Right cardiac atrium (tissue), 5 donors: ENCODE measurements at regions not wholly inside any gene's neighbourhood (a gene's known extent, or its start where the extent isn't known, plus 50 kb on each side); places are given as distances from the start of the nearest gene placed in this dataset.

ENCODE experiments used
- ATAC-seq, 2 donors: fragments of 200-7000 bp; cut with Tn5 transposase; one replicate each; pipeline versions ENCODE4 v1.8.0 to v1.9.1; 2020; ENCODE audit warnings: moderate library complexity in 2 of 2, mild to moderate bottlenecking in 1 of 2
- DNase-seq, 3 donors: peaks; one replicate each; pipeline ENCODE4 v3.0.0-alpha.2; 2020
- H3K27ac ChIP-seq: one replicate; pipeline ENCODE4 v1.5.1; 2013; ENCODE audit warnings: mild to moderate bottlenecking, low read length, control low read depth, moderate library complexity
- H3K27me3 ChIP-seq: one replicate; pipeline ENCODE4 v1.6.1; 2013; ENCODE audit not compliant: control insufficient read depth, insufficient read depth
- H3K4me1 ChIP-seq: one replicate; pipeline ENCODE4 v1.6.1; 2013; ENCODE audit warnings: low read length; ENCODE audit not compliant: control insufficient read depth, insufficient read depth
- H3K4me3 ChIP-seq: one replicate; pipeline ENCODE4 v1.5.1; 2013; ENCODE audit warnings: low read length, control low read depth
- H3K9me3 ChIP-seq: one replicate; pipeline ENCODE4 v1.6.1; 2013; ENCODE audit warnings: low read length; ENCODE audit not compliant: control insufficient read depth
- WGBS: extraction: QIAGEN DNeasy Blood & Tissue Kit; methylation state at CpG from one replicate; pipeline ENCODE4 v1.1.7; 2013; 5-methylcytosine and 5-hydroxymethylcytosine counted together
- intact Hi-C, 4 donors: fragments of 100-400 bp; cut with DNase I; formaldehyde crosslinking; loops; one replicate each; pipeline versions ENCODE4 v1.11.0 to v1.14.0; 2022 to 2023
- donor health status: healthy with polysubstance abuse.
- donor health status: DM: no; HTN: yes; CAD: no.
- donor health status: DM: no; HTN: no; CAD: no.
- donor health status: DM: no; HTN: yes; CAD: no; lungs with severe emphysema.
- donor health status: DM: yes; HTN: yes; CAD: no.

DNA sequence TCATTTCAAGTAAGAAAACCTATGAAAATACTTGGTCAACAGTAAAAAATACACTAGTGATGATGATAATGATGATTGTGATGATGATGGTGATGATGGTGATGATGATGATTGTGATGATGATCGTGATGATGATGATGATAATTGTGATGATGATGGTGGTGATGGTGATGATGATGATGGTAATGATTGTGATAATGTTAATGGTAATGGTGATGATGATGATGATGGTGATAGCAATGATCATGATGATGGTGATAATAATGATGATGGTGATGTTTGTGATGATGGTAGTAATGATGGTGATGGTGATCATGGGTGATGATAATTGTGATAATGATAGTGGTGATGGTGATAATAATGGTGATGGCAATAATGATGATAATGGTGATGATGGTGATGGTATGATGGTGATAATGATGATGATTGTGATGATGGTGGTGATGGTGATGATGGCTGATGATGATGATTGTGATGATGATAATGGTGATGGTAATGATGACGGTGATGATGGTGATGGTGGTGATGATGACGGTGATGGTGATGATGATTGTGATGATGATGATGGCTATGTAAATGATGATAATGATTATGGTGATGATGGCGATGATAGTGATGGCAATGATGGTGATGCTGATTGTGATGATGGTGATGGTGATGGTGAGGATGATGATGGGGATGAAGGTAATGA, 62.1 kb downstream of the VCX3A start:
- WGBS: 86% methylated on average over 4 of the region's 4 CpGs
- Histone ChIP-seq H3K27me3 (no peaks in the 10 kb centered on the region), H3K9me3 (no peaks in the 10 kb centered on the region), H3K27ac (no peak overlapping the region), H3K4me3 (no peak overlapping the region), H3K4me1 (no peaks in the 10 kb centered on the region)
- intact Hi-C loops: no loop called here
- ATAC-seq (no peak), DNase-seq (no peak)

DNA sequence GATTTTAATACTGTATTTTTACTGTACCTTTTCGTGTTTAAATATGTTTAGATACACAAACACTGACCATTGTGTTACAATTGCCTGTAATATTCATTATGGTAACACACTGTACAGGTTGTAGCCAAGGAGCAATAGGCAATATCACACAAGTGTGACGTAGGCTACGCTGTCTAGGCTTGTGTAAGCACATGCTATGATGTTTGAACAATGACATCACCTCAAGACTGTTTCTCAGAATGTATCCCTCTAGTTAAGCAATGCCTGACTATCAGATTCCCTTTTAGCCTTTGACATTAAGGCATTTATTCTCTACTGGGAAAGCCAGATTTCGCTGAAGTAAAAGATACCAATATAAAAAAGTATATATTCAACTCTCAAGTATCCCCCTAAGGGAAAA, 66.2 kb downstream of the VCX3A start:
- Histone ChIP-seq H3K27ac (no peak overlapping the region), H3K9me3 (no peaks in the 10 kb centered on the region), H3K4me3 (no peak overlapping the region), H3K27me3 (no peaks in the 10 kb centered on the region), H3K4me1 (no peaks in the 10 kb centered on the region)
- intact Hi-C loops: no loop called here
- ATAC-seq: no peak
- 53% methylated on average over 4 of the region's 4 CpGs for WGBS
- DNase-seq: no peak

DNA sequence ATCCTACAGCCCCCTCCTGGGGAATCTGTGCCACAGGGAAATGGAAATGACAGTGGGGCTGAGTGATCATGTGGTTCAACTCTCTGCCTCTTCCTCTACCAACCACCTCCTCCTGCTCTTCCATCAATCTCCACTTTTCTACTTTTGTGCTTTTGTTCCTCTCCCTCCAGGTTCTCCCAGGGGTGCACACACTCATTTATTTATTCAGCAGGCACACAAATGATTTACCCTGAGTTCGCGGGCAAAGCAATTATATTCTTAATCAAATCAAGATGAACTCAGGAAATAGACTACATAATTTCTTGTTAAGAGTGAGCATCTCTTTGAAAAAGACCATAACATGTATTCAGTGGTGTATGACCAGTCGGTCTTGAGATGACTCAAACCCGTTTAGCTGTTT, 69.2 kb downstream of the VCX3A start:
- H3K9me3 ChIP-seq: no peaks in the 10 kb centered on the region
- WGBS: 80% methylated on average over 4 of the region's 4 CpGs

DNA sequence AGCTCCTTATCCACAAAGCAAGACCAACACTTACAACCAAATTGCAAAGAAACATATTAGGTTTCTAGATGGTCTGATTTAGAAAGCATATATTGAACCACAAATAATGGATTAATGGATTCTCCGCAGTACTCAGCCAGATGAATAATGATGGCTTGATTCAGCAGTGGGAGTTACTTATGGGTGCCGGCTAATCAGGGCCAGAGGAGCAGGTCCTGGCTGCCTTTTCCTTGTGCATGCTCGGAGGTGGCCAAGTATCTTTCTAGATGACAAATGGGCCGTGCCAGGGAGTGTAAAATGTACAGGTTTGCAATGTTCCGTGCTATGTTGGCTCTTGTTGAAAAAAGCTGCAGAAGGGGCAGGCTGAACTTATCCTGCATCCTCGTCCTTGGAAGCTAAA, 70.2 kb downstream of the VCX3A start:
- Histone ChIP-seq H3K4me1 (no peaks in the 10 kb centered on the region), H3K4me3 (no peak overlapping the region), H3K27ac (no peak overlapping the region), H3K9me3 (no peaks in the 10 kb centered on the region), H3K27me3 (no peaks in the 10 kb centered on the region)
- DNase-seq: no peak
- 77% methylated on average over 6 of the region's 6 CpGs for WGBS
- intact Hi-C loops: no loop called here
- no peak for ATAC-seq

More for the DNA sequence above, 69.2 kb downstream of the VCX3A start:
- intact Hi-C loops: no loop called here
- DNase-seq (no peak), ATAC-seq (no peak)
- no peak overlapping the region for H3K27ac ChIP-seq
- no peak overlapping the region for H3K4me3 ChIP-seq
- H3K4me1 ChIP-seq: no peaks in the 10 kb centered on the region
- H3K27me3 ChIP-seq: no peaks in the 10 kb centered on the region

DNA sequence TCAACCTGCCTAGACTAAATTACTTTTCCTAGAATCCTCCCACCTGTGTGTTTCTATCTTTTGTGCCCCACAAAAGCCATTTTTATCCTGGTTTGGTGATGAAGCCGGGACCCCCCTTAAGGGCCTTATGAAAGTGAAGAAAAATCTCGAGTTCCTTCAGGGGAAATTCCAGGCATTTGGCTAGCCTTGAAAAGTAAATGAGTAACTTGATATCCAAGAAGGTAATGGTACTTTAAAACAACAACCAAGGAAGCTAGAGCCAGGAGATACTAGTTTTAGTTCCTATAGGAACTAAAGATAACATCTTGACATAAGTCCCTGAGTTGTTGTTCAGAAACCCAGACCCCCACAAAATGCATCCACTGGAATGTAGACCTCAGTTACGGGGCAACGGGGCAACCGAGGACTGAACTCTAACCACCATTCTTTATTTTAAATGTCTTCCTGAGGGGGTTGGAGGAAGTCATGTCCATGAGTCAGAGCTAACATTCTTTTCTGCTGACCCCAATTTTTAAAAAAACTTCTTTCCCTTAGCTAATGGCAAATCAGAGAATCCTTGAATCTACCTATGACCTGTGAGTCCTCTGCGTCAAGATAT, 73.9 kb downstream of the VCX3A start:
- H3K9me3 ChIP-seq: no peaks in the 10 kb centered on the region
- H3K4me1 ChIP-seq: no peaks in the 10 kb centered on the region
- intact Hi-C loops: no loop called here
- no peaks in the 10 kb centered on the region for H3K27me3 ChIP-seq
- H3K27ac ChIP-seq: no peak overlapping the region
- no peak for DNase-seq
- H3K4me3 ChIP-seq: no peak overlapping the region
- no peak for ATAC-seq
- 70% methylated on average over 6 of the region's 6 CpGs for WGBS

DNA sequence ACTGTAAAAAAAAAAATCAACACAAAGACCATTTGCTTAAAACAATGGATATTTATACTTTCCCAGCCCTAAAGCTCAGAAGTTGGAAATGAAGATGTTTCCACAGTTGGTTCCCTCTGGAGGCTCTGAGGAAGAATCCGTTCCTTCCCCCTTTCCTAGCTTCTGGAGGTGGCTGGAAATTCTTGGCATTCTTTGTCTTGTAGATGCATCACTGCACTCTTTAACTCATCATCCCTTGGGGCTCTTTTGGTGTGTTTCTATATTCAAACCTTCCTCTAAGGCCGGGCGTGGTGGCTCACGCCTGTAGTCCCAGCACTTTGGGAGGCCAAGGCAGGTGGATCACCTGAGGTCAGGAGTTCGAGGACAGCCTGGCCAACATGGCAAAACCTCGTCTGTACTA, 78.7 kb downstream of the VCX3A start:
- Histone ChIP-seq H3K4me3 (no peak overlapping the region), H3K27me3 (no peaks in the 10 kb centered on the region), H3K9me3 (no peaks in the 10 kb centered on the region), H3K4me1 (no peaks in the 10 kb centered on the region), H3K27ac (no peak overlapping the region)
- DNase-seq (no peak), ATAC-seq (no peak)
- intact Hi-C loops: no loop called here
- WGBS: 73% methylated on average over 6 of the region's 6 CpGs

DNA sequence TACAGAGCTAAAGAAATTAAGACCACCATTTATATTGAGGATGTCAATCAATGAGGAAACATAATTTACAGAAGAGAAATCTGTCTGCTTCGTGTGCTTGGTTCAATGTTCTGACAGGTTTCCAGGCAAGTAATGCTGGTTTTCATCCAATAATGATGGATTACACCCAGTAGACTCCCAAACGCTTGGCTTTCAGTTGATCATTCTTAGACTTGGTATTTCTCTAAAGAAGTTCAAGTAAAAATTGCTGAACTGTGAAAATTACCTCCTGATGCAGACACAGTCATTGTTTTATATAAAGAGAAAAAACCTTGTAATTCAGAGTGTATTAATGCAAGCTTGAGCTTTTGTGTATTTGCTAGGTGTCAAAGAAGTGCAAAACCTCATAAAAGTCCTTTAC, 85.0 kb downstream of the VCX3A start:
- no peak for ATAC-seq
- Histone ChIP-seq H3K27ac (no peak overlapping the region), H3K4me3 (no peak overlapping the region), H3K9me3 (no peaks in the 10 kb centered on the region), H3K4me1 (no peaks in the 10 kb centered on the region), H3K27me3 (no peaks in the 10 kb centered on the region)
- WGBS: 68% methylated on average over 2 of the region's 2 CpGs
- no peak for DNase-seq
- intact Hi-C loops: no loop called here

DNA sequence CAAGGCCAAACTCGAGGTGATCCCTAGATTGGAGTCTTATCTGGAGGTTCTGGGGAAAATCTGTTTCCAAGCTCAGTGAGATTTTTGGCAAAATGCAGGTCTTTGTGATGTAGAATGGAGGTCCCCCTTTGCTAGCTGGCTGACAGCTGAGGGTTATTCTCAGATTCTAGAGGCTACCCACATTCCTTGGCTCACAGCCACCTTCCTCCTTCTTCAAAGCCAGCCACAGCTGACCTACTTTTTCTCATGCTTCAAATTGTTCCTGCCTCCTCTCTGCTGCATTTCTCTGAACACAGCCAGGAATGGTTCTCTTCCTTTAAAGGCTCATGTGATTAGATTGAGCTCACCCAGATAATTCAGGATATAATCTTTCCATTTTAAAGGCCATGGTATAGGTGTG, 86.9 kb downstream of the VCX3A start:
- 20% methylated on average over 1 of the region's 1 CpG for WGBS
- Histone ChIP-seq H3K27me3 (no peaks in the 10 kb centered on the region), H3K4me1 (no peaks in the 10 kb centered on the region), H3K9me3 (no peaks in the 10 kb centered on the region), H3K4me3 (no peak overlapping the region), H3K27ac (no peak overlapping the region)
- intact Hi-C loops: no loop called here
- DNase-seq: peak in 1 of 3 donors; percentile 5
- ATAC-seq: no peak

DNA sequence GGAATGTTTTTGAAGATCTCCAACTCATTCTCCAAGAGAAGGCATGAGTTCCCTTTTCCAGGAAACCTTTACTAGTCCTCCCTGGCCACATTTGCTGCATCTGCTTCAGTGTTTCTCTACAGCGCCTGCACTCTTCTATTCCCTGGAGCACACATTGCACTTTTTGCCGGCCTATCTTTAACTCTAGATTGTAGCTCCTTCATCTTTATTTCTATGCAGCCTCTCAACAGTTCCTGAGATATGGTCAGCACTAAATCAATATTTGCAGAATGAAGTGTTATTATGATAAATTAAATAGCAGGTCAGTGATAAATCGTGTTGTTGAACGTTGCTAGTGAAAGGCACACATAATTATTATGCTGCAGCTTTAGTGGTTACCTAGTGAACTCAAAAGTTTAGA, 88.3 kb downstream of the VCX3A start:
- 56% methylated on average over 4 of the region's 4 CpGs for WGBS
- no peak for DNase-seq
- no peak for ATAC-seq
- no peak overlapping the region for H3K4me3 ChIP-seq
- intact Hi-C loops: no loop called here
- H3K27me3 ChIP-seq: no peaks in the 10 kb centered on the region
- no peak overlapping the region for H3K27ac ChIP-seq
- H3K9me3 ChIP-seq: no peaks in the 10 kb centered on the region
- H3K4me1 ChIP-seq: no peaks in the 10 kb centered on the region

DNA sequence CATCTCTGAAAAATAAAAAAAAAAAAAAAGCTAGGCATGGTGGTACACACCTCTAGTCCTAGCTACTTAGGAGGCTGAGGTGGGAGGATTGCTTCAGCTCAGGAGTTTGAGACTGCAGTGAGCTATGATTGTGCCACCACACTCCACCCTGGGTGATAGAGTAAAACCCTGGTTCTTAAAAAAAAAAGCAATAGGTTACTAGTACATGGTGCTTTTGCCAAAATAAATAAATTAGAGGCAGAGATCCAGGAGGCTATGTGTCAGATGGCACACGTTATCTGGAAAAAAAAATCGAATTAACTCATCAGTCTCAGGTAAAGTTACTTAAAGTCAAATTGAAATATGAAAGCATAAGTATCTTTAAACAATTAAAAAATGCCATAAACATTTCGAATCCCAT, 94.3 kb downstream of the VCX3A start:
- no peak overlapping the region for H3K27ac ChIP-seq
- no peak for ATAC-seq
- H3K27me3 ChIP-seq: no peaks in the 10 kb centered on the region
- H3K4me1 ChIP-seq: no peaks in the 10 kb centered on the region
- H3K9me3 ChIP-seq: no peaks in the 10 kb centered on the region
- DNase-seq: no peak
- intact Hi-C loops: no loop called here
- 61% methylated on average over 3 of the region's 3 CpGs for WGBS
- H3K4me3 ChIP-seq: no peak overlapping the region

DNA sequence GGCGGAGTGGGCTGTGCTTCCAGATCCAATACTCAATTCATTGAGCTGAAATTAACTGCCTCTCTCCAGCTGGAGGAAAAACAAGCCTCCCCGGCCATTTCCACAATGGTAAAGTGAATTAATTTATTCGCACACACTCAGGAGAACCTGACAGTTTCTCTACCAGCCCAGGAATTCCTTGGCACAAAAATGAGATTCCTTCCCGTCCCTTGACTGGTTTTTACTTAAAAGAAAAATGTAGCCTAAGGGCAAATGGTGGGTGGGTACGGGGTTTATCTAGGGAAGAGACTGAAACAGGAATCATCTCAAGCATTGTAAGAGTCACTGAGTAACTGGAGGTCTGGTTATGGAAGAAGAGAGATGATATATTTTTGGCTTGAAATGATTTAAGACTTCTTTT, 102.7 kb downstream of the VCX3A start:
- no peak for DNase-seq

DNA sequence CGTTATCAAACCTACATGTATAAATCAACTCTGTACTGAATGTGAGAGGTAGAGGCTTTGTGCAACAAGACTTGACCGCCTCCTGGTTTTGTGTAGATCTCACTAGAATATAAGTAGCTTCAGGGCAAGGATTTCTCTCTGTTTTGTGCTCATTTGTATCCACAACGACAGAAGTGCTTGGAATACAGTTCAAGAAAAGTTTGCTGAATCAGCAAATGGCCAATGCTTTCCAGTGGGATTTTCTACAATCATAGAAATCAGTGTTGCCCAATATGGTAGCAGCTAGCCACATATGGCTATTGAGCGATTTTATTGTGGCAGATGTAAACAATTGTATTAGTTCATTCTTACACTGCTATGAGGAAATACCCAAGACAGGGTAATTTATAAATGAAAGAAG, 127.4 kb downstream of the VCX3A start:
- H3K4me1 ChIP-seq: no peaks in the 10 kb centered on the region
- no peaks in the 10 kb centered on the region for H3K9me3 ChIP-seq
- ATAC-seq (no peak), DNase-seq (no peak)
- no peaks in the 10 kb centered on the region for H3K27me3 ChIP-seq
- intact Hi-C loops: no loop called here
- H3K4me3 ChIP-seq: no peak overlapping the region
- WGBS: 81% methylated on average over 4 of the region's 4 CpGs
- H3K27ac ChIP-seq: no peak overlapping the region

More for the DNA sequence above, 102.7 kb downstream of the VCX3A start:
- H3K4me3 ChIP-seq: no peak overlapping the region
- no peaks in the 10 kb centered on the region for H3K4me1 ChIP-seq
- H3K27ac ChIP-seq: no peak overlapping the region
- no peaks in the 10 kb centered on the region for H3K27me3 ChIP-seq
- 66% methylated on average over 5 of the region's 5 CpGs for WGBS
- intact Hi-C loops: no loop called here
- no peaks in the 10 kb centered on the region for H3K9me3 ChIP-seq
- no peak for ATAC-seq
